ENCODE measurements at regions not wholly inside any gene's neighbourhood (a gene's known extent, or its start where the extent isn't known, plus 50 kb on each side); places are given as distances from the start of the nearest gene placed in this dataset.
"Not testable (repeated sequence)": the region's sequence is repeated elsewhere in the genome, so short reads cannot be mapped to it uniquely, and the experiment has no call there.

DNA sequence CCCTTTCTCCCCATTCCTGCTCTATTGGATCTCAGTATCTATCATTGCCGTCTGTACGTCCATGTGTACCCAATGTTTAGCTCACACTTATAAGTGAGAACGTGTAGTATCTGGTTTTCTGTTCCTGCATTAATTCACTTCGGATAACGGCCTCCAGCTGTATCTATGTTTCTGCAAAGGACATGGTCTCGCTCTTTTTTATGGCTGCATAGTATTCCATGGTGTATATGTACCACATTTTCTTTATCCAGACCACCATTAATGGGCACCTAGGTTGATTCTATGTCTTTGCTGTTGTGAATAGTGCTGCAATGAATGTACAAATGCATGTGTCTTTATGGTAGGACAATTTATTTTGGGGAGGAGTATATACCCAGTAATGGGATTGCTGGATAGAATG is 94.4 kb upstream of the MPP7 start:
- Histone ChIP-seq H3K27me3 (ENCODE audit: insufficient read depth, poor library complexity, severe bottlenecking) (no peaks in the 10 kb centered on the region), H3K27ac (ENCODE audit: poor library complexity, severe bottlenecking) (no peak overlapping the region), H3K9me3 (ENCODE audit: severe bottlenecking) (no peaks in the 10 kb centered on the region), H3K36me3 (ENCODE audit: low read depth) (no peaks in the 10 kb centered on the region), H3K4me1 (ENCODE audit: insufficient read depth, poor library complexity, severe bottlenecking) (no peaks in the 10 kb centered on the region), H3K4me3 (ENCODE audit: severe bottlenecking) (no peak overlapping the region)
- DNase-seq (ENCODE audit: low spot score) (no peak), ATAC-seq (ENCODE audit: low read depth) (no peak)
- TF ChIP-seq, protein P1, sequence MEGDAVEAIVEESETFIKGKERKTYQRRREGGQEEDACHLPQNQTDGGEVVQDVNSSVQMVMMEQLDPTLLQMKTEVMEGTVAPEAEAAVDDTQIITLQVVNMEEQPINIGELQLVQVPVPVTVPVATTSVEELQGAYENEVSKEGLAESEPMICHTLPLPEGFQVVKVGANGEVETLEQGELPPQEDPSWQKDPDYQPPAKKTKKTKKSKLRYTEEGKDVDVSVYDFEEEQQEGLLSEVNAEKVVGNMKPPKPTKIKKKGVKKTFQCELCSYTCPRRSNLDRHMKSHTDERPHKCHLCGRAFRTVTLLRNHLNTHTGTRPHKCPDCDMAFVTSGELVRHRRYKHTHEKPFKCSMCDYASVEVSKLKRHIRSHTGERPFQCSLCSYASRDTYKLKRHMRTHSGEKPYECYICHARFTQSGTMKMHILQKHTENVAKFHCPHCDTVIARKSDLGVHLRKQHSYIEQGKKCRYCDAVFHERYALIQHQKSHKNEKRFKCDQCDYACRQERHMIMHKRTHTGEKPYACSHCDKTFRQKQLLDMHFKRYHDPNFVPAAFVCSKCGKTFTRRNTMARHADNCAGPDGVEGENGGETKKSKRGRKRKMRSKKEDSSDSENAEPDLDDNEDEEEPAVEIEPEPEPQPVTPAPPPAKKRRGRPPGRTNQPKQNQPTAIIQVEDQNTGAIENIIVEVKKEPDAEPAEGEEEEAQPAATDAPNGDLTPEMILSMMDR (IDR thresholded peaks at IDR 0.05; ENCODE audit: poor library complexity, severe bottlenecking): no peak

- no peak overlapping the region for H3K27ac ChIP-seq (ENCODE audit: poor library complexity, severe bottlenecking)
- no peaks in the 10 kb centered on the region for H3K4me1 ChIP-seq (ENCODE audit: insufficient read depth, poor library complexity, severe bottlenecking)
- H3K36me3 ChIP-seq (ENCODE audit: low read depth): no peaks in the 10 kb centered on the region
- DNase-seq (ENCODE audit: low spot score) (no peak), ATAC-seq (ENCODE audit: low read depth) (no peak)
- H3K9me3 ChIP-seq (ENCODE audit: severe bottlenecking): no peaks in the 10 kb centered on the region
- TF ChIP-seq, protein P1 (IDR thresholded peaks at IDR 0.05; ENCODE audit: poor library complexity, severe bottlenecking): no peak
- H3K4me3 ChIP-seq (ENCODE audit: severe bottlenecking): no peak overlapping the region
- no peaks in the 10 kb centered on the region for H3K27me3 ChIP-seq (ENCODE audit: insufficient read depth, poor library complexity, severe bottlenecking)
These were observed 97.3 kb upstream of the MPP7 start for GRCh38 chr10:28400176-28400575.

DNA sequence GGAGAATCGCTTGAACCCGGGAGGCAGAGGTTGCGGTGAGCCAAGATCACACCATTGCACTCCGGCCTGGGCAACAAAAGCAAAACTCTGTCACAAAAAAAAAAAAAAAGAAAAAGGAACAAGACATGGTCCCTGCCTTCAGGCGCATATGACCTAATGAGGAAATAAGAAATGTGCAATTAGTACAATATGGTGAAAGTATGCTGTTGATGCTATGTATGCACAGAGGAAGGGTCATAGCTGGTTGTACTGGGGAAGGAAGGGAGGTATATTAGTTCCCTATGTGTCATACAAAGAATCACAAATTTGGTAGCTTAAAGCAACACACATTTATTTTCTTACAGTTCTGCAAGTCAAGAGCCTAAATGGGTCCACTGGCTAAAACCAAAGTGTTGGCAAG is 97.8 kb upstream of the MPP7 start:
- Histone ChIP-seq H3K4me3 (ENCODE audit: severe bottlenecking) (no peak overlapping the region), H3K4me1 (ENCODE audit: insufficient read depth, poor library complexity, severe bottlenecking) (no peaks in the 10 kb centered on the region), H3K9me3 (ENCODE audit: severe bottlenecking) (no peaks in the 10 kb centered on the region), H3K27ac (ENCODE audit: poor library complexity, severe bottlenecking) (no peak overlapping the region), H3K27me3 (ENCODE audit: insufficient read depth, poor library complexity, severe bottlenecking) (no peaks in the 10 kb centered on the region), H3K36me3 (ENCODE audit: low read depth) (no peaks in the 10 kb centered on the region)
- TF ChIP-seq, protein P1 (IDR thresholded peaks at IDR 0.05; ENCODE audit: poor library complexity, severe bottlenecking): no peak
- DNase-seq (ENCODE audit: low spot score) (no peak), ATAC-seq (ENCODE audit: low read depth) (no peak)

DNA sequence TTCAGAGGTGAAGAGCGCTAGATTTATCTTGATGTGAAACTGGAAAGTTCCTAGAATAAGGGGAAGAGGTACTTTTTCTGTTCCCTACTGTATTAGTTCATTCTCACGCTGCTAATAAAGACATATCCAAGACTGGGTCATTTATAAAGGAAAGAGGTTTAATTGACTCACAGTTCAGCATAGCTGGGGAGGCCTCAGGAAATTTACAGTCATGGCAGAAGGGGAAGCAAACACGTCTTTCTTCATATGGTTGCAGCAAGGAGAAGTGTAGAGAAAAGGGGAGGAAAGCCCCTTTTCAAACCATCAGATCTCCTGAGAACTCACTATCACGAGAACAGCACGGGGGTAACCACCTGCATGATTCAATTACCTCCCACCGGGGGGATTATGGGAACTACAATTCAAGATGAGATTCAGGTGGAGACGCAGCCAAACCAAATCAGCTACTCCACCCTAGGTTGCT is 99.8 kb upstream of the MPP7 start:
- not testable (repeated sequence) for H3K27ac ChIP-seq (ENCODE audit: poor library complexity, severe bottlenecking); H3K27me3 ChIP-seq (ENCODE audit: insufficient read depth, poor library complexity, severe bottlenecking); ATAC-seq (ENCODE audit: low read depth); DNase-seq (ENCODE audit: low spot score); H3K36me3 ChIP-seq (ENCODE audit: low read depth); H3K4me1 ChIP-seq (ENCODE audit: insufficient read depth, poor library complexity, severe bottlenecking); H3K9me3 ChIP-seq (ENCODE audit: severe bottlenecking); H3K4me3 ChIP-seq (ENCODE audit: severe bottlenecking)

DNA sequence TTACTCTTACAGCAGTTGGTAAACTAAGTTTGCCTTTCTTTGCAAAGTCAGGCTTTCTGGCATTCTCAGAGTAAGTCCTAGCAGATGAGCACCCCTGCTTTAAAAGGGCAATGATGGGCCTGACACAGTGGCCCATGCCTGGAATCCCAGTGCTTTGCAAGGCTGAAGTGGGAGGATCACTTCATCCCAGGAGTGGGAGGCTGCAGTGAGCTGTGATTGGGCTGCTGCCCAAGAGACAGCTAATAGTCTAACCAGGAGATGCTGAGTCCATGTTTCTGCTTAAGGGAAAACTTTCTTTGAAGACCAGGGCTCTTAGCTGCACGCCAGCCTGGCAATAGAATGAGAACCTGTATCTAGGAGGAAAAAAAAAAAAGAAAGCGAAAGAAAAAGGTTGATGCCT is 100.2 kb upstream of the MPP7 start:
- no peaks in the 10 kb centered on the region for H3K27me3 ChIP-seq (ENCODE audit: insufficient read depth, poor library complexity, severe bottlenecking)
- no peak overlapping the region for H3K27ac ChIP-seq (ENCODE audit: poor library complexity, severe bottlenecking)
- TF ChIP-seq, protein P1 (IDR thresholded peaks at IDR 0.05; ENCODE audit: poor library complexity, severe bottlenecking): no peak
- H3K36me3 ChIP-seq (ENCODE audit: low read depth): no peaks in the 10 kb centered on the region
- H3K4me3 ChIP-seq (ENCODE audit: severe bottlenecking): no peak overlapping the region
- DNase-seq (ENCODE audit: low spot score) (no peak), ATAC-seq (ENCODE audit: low read depth) (no peak)
- H3K4me1 ChIP-seq (ENCODE audit: insufficient read depth, poor library complexity, severe bottlenecking): no peaks in the 10 kb centered on the region
- H3K9me3 ChIP-seq (ENCODE audit: severe bottlenecking): no peaks in the 10 kb centered on the region
